GM20431 (cell line): ENCODE measurements at regions not wholly inside any gene's neighbourhood (a gene's known extent, or its start where the extent isn't known, plus 50 kb on each side); places are given as distances from the start of the nearest gene placed in this dataset.
"Not testable (repeated sequence)": the region's sequence is repeated elsewhere in the genome, so short reads cannot be mapped to it uniquely, and the experiment has no call there.

Experiments
- in situ Hi-C: fragments of 300-500 bp; cut with MseI, MboI; formaldehyde crosslinking; loops from one replicate; pipeline ENCODE4 v1.15.0; 2020; ENCODE audit warnings: low sequenced_read_pairs; ENCODE audit not compliant: unreplicated experiment

DNA sequence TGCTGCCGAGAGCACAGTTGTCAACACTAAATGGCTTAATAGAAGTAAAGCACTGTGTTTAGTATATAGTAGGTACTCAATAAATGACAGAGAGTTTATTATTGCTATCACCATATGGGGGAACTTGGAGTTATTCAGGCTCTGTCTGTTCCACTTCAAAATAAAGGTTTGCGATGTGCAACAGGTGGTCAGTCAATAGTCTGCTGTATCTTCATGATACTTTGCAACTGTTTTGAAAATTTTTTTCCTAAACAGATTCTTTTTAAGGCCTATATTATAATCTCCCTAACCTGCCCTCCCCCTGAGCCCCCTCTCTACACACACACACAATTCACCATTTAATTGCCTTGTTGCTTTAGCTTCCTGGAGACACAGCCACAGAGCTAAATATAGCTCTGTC lies 164.7 kb upstream of the NR2F2 start:
- in situ Hi-C loops: no loop called here

DNA sequence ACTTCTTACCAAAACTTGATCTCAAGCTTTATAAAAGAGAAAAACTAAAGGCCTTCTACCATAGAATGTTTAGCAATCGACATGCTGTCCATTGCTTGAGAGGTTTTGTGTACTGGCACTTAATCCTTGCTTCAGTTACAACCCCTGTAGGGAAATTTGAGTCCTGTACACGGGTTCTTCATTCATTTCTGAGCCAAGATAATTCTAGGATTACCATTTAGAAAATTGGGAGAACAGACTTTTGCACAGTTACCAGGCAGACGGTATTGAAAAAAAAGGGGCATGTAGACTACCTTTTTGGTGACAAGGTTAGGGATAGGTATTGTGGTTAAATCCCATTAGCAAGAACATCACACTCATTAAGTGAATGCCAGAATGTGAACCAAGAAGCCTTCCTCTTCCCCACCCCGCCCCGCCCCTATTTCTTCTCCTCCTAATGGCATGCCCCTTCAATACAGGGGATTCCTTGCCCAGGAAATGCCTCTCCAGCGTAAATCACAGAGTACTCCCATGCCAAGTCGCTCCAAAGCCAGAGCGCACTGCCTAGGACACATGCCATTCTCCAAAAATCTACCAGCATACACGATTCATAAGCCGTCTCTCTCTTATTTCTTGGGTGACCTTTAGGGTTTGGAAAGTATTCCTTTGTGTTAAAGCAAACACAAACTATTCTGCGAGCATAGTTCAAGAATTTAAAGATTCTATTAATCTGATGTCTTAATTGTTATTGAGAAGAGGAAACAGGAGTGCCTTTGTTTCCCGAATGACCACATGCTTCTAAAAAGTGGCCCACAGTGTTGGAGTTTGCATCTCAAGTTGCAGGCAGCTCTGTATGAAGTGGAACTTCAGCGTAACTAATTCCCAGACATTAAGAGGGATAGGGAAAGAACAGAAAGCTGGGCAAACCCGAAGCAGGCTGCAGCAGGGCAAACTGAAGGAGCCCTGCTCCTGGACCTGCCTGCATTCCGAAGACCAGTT lies 164.0 kb upstream of the NR2F2 start:
- in situ Hi-C loops: no loop called here

DNA sequence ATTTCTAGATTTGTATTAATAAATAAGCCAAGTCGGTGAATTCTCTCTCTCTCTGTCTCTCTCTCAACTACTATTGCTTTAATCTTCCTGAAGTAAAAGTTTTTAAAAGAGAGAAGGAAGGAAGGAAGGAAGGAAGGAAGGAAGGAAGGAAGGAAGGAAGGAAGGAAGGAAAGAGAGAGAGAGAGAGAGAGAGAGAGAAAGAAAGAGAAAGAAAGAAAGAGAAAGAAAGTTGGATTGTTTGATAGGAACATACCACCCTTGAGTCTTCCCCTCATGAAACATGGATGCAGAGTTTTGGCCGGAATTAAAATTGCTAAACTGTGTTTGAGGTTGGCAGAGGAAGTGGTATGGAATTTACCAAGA lies 159.9 kb upstream of the NR2F2 start:
- in situ Hi-C loops: not testable (repeated sequence)

DNA sequence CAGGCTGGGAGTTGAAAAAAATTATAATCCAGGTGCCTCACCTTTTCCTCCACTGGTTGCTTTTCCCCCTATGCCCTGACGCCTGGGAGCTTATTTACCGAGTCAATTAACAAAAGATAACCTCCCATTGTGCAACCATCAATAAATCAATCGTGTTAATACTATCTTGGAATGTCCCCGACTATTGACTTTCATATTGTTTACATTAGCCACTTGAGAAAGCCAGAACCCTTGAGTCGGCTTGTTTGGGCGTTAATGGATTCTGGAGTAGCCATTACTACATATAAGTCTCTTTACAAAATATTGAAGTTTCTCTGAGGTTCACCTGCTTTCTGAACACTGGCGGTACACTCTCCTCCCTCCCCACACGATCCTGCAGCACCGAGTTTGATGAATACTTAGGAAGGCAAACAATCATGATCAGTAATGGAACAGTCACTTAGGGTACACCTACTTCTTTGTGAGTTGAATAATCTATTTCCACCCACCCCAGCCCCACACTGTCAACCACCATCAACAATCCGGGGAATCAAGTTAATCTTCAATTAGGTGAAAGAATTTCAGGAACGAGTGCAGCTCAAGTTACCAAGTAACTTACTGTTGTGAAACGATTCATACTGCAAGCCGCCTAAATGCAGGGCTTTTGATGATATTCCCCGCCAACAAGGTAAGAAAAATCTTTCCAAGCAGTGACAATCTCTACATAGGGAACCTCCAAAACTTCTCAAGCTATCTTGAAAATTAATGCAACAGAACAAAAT lies 159.3 kb upstream of the NR2F2 start:
- in situ Hi-C loops: no loop called here

DNA sequence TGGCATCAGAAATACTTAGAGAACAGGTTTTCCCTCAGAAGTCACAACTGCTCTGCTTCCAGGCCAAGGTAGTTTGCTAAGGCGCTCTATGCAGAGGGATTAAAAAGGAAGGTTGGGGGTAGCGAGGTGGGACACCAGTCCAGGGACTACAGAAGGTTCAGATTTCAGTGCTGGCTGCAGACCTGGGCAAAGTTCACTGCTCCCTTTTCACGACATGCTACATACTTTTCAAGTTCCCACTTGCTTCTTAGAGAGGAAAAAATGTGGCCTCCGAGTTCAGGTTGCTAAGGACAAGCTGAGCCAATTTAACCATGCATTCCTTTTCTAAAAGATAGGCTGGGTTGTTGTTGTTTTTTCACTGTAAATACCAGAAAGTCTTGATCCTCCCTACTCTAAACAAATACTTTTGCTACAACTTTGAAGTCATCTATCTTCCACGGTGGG lies 158.6 kb upstream of the NR2F2 start:
- in situ Hi-C loops: no loop called here

DNA sequence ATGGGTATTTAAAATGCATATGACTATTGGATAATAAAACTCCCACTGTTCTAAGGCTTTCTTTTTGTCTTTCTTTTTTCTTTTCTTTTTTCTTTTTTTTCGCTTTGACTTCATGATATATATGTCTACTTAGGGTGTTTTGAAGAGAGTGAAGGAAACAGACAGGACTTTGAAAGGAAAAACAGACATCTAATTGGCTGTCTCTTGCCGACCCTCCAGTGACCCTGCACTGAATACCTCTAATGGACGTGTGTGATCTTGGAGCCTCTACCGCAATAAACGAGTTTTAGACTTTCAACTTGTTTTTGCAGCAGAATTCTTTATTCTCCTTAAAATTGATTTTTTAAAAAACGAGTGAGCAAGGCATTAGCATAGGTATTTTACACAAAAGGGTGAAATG lies 158.1 kb upstream of the NR2F2 start:
- in situ Hi-C loops: no loop called here

DNA sequence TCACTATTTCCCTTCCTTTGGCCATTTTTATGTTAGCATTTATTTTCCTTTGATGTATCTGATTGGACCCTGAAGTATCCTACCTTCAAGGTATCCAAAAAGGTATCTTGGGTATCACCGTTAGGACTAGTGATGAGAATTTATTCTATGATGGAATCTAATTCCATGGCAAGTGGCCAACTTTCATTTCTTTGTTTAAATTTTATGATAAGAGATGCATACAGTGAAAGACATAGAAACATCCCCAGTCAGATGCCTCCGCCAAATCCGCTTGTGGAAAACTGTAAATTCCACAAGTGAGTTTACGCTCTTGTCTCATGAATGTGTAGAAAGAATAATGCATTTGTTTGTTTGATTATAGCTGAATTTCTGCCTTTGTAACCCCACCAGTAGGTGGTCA lies 153.7 kb upstream of the NR2F2 start:
- in situ Hi-C loops: no loop called here

DNA sequence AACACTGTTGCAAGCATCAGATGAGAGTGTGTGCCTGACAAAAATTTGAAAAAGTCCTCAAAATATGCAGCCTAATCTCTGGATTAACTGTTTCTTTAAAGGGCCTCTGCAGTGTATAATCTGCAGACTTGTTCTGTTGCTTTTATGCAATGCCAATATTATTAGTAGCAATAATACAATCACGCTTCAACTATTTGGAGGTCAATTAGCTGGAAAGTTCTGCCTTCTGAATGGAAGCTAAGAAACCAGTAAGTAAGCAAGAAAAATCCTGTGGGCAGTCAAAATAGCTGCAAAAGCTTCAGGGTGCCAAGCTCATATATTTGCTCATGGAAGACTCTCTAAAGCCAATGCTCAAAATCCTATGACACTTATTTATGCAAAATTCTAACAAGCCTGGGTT lies 153.2 kb upstream of the NR2F2 start:
- in situ Hi-C loops: no loop called here

DNA sequence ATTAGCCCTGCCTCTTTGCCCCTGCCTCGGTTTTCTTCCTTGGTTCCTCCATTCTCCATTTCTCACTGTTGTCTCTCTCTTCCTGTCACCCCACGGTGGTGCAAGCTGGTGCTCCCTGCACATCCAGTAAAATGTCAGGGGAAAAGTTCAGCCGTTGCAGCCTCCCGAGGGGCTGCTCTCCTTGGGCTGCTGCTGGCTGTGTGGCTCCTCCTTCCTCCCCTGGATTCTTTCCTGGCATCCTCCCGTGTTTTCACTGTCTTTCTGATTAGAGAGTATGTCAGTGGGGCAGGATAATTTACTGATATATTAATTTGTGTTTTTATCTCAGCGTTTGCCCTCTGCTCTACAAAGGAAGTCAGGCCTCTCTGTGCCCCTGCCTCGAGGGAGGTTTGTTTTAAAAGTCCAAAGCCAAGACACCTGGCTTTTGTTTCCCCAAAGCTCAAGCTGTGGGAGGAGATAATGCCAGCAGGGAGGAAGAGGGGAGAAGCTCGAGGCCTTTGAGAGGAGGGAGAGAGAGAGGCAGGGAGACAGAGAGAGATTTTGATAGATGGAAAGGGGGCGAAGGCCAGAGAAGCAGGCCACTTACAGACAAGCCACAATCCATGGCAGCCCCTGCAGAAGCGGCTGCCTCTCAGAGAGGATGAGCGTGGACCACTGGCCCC lies 150.3 kb upstream of the NR2F2 start:
- in situ Hi-C loops: no loop called here

DNA sequence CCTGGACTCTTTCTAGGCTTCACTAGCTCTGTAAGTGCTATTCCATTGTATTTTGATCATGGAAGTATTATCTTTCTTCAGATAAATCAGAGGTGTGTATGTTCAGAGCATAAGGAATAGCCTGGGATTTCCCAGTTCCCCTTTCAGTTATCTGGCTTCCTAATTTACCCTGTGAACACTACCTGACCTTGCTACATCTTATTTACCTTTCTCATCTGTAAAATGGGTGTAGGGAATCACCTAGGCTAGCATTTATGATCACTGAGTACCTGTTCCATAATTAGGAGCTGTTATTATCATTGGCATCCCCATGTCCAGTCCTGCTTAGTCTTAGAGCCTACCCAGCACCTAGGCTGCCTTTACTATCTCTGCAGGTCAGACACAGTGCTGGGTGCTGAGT lies 149.3 kb upstream of the NR2F2 start:
- in situ Hi-C loops: no loop called here

DNA sequence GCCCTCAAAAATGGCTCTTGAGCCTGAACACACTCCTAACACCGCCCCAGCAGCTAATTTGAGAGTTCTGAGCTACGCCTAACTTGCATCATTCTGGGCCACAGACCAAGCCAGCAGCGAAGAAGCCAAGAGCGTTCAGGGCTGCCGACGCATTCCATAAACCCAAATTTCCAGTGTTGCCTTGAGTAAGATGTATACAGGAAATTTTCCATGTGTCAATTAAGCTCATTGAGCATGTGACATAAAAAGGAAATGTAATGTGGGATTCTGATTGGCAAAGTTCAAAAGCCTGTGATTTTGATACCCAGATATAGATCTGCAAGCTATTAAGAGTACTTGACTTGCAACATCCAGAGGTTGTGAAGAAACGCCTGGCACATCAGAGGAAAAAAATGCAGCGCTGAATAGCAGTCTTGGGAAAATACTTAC lies 148.6 kb upstream of the NR2F2 start:
- in situ Hi-C loops: no loop called here

DNA sequence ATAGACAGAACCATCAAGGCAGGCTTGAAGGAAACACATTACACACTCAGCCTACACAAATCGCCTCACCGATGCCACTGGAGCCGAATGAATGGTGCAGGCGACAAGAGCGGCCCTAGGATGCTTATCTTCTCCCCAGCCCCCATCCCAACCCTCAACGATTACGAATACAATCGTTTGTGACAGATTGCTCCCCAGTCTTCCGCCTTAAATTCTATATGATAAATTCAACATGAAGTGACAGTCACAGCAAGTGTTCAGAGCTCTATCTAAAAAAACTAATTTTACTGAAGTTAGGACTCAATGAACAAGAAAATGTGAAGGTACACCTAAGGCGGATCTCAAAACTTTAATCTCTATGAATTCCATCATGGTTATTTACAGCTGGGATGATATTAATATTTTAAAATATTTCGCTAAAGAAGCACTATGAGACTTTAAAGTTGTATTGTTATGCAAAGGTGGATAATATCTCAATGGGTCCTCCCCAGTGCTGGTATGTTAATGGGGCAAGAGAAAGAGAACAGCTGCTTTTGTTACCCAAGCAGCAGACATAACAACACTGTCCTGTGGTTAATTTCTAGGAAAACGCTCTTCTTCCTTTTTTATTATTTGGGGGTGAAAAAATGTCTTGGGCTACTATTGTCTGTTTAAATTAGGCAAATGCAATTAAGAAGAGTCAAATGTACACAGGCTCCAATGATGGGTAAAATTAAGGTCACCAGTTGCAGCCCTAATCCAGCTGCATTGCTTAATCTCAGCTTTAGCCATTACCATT lies 147.6 kb upstream of the NR2F2 start:
- in situ Hi-C loops: no loop called here

DNA sequence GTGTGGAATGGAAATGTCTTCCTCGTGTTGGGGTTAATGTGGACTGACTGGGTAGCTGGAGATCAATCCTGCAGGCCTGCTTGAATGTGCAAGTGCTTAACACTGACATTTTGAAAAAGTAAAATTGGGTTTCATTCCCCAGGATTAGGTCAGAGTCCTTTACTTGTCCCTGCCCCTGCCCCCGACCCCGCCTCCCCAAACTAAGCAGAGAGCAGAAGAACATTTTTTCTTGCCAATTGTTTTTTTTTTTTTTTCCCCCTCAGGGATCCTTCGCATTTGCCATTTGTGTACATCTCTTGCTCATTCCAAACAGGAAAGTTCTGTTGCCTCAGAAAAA lies 147.0 kb upstream of the NR2F2 start:
- in situ Hi-C loops: no loop called here

DNA sequence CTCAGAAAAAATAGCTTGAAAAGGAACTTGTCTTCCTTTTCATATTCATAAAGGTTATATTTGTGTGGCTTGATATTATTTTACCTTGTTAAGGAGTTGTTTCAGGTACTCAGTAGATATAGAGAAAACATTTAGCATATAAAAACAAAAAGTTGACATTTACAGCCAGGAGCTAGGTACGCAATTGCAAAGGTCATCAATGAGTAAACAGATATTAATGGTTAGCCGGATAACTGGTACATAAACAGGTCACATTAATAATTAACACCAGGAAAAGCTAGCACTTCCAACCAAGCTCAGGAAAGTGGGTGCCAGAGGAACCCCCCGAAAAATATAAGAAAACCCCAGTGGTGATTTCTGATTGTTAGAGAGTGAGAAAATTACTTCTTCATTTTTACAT lies 146.6 kb upstream of the NR2F2 start:
- in situ Hi-C loops: no loop called here

DNA sequence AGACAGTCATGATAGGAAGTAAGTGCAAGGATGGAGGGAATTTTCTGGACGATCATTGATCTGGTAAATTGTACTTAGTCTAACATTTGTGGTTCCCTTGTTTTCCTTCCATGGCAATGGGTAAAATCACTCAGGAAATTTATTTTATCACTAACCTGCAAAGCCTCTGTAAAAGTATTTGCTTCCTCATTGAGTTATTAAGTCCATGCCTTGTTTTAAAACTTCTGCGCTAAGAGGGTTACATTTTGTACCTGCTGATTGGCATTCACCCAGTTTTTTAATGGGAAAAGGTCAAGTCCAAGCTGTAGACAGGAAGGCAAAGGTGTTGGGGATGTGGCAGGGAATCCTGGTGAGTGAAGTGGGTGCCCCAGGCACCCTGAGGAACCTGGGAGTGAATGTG lies 146.2 kb upstream of the NR2F2 start:
- in situ Hi-C loops: no loop called here

DNA sequence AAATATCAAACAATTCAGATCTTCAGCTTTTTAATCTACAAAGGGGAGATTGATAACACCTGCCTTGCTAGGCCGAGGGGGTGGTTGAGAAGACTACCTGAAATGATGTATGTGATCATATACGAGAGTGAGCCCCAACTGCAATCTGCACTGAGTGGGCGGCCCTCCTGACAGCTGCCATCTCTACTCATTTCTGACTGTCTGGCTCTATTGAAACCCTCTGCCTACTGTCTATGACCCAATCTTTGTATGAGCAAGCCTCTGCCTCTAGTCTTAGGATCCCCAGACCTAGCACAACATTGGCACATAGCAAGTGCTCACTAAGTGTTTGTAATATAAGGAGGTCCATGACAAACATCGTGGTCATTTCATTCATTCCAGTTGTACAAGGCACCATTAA lies 144.4 kb upstream of the NR2F2 start:
- in situ Hi-C loops: no loop called here

DNA sequence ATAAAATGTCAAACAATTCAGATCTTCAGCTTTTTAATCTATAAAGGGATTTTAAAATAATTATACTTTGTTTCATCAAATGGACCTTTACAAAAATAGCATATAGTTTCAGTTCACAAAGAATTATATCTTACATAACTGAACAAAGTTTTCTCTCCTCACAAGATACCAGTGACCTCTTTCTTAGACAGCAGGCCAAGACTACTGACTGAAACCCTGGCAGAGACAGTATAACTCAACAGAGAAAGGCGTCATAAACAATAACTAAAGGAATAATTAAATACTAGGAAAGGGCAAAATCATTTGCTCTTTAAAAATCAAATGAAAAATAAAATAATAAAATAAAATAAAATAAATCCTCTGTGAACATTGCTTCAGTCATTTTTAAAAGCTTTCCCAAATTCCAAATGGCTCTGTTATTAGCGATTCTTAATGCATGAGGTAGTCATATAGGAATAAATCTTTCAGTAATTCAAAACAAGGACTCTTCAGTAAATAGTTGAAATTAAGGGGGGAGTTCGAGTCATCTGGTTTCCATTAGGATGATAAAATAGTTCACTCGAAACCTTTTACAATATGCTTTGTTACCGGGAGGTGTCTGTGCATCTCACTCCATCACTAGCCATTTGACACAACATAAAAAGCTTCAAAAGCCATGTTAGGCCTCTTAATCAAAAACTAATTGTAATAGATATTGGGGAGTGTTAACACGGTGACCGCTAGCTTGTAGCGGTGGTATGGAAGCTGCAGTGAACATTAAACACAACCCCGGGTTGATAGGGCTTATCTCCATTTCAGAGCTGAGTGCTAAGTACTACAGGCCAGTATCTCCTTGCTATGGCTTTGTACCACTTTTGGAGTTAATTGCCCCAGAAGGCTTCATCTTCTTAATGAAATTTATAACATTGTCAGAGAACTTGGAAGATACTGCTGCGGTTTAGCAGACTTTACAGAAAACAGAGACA lies 142.9 kb upstream of the NR2F2 start:
- in situ Hi-C loops: no loop called here

DNA sequence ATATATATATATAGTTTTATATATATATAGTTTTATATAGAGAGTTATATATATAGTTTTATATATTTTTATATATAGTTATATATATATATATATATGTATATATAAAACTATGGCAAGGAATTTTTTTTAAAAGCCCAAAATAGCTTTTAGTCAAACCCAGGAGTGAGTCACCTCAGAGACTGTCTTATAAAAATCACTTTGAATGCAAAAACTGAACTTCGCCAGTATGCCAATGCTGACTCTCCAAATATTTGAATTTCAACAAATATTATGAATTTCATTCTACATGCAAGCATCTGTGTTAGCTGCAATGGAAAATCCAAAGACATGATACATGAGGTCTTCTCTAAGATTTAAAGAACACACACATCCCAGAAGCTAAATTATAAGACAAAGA lies 132.8 kb upstream of the NR2F2 start:
- in situ Hi-C loops: no loop called here

DNA sequence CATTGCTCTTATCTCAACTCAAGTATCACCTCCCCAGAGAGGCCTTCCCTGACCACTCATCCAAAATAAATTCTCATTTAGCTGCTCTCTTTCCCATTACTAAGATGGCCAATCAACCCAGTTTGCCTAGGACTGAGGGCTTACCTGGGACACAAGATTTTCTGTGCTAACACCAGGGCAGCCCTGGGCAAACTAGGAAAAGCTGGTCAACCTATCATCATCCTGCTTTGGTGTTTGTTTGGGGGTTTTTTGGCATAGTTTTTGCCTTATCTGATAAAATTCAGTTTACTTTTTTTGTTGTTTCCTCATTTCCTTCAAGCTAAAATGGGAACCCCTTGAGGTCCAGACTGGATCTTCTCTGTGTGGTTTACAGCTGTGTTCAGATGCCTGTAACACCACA lies 131.4 kb upstream of the NR2F2 start:
- in situ Hi-C loops: no loop called here
